BE2C (cell line): ENCODE measurements at regions not wholly inside any gene's neighbourhood (a gene's known extent, or its start where the extent isn't known, plus 50 kb on each side); places are given as distances from the start of the nearest gene placed in this dataset.

Source experiments
- DNase-seq: peaks from one replicate; pipeline ENCODE4 v3.0.0-alpha.2; 2020
- H3K27me3 ChIP-seq: fragments of 250-450 bp; sonication (Bioruptor Pico); 2 replicates; pipeline ENCODE4 v1.5.1; 2020; ENCODE audit warnings: mild to moderate bottlenecking
- H3K36me3 ChIP-seq: fragments of 250-450 bp; sonication (Bioruptor Pico); 2 replicates; pipeline ENCODE4 v1.5.1; 2020; ENCODE audit warnings: mild to moderate bottlenecking
- H3K4me1 ChIP-seq: fragments of 250-450 bp; sonication (Bioruptor Pico); 2 replicates; pipeline ENCODE4 v1.5.1; 2020
- H3K4me3 ChIP-seq: 2 replicates; pipeline ENCODE4 v1.5.1; 2011; ENCODE audit warnings: low read depth, low read length
- H3K9me3 ChIP-seq: fragments of 250-450 bp; sonication (Bioruptor Pico); 2 replicates; pipeline ENCODE4 v1.5.1; 2020
- TF ChIP-seq, protein P1 (sequence below): IDR thresholded peaks from 2 replicates; pipeline ENCODE4 v1.5.1; 2012; ENCODE audit warnings: mild to moderate bottlenecking, low read depth, low read length

DNA sequence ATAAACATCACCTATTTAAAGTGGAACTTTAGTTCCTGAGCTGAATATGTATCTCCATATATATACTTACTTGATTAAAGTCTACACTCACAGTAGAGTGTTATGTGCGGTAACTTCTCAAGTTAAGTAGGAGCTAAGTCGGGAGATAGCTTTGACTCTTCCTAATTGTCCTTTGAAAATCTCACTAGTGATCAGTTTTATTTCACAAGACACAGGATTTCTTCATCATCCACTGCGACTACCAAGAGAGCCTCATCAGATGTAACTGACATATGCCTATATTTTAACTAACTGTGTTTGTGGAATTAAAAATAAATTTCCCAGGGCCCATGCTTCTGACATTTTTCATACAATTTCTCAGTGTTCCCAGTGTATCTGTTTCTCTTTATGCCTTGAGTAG lies 1664.0 kb downstream of the EFNB2 start:
- Histone ChIP-seq H3K27me3 (no peaks in the 10 kb centered on the region), H3K36me3 (no peaks in the 10 kb centered on the region), H3K4me3 (no peak overlapping the region), H3K4me1 (no peaks in the 10 kb centered on the region; the same call in 1 of the 2 replicates), H3K9me3 (no peaks in the 10 kb centered on the region)
- TF ChIP-seq, protein P1, sequence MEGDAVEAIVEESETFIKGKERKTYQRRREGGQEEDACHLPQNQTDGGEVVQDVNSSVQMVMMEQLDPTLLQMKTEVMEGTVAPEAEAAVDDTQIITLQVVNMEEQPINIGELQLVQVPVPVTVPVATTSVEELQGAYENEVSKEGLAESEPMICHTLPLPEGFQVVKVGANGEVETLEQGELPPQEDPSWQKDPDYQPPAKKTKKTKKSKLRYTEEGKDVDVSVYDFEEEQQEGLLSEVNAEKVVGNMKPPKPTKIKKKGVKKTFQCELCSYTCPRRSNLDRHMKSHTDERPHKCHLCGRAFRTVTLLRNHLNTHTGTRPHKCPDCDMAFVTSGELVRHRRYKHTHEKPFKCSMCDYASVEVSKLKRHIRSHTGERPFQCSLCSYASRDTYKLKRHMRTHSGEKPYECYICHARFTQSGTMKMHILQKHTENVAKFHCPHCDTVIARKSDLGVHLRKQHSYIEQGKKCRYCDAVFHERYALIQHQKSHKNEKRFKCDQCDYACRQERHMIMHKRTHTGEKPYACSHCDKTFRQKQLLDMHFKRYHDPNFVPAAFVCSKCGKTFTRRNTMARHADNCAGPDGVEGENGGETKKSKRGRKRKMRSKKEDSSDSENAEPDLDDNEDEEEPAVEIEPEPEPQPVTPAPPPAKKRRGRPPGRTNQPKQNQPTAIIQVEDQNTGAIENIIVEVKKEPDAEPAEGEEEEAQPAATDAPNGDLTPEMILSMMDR = no peak
- DNase-seq = no peak

DNA sequence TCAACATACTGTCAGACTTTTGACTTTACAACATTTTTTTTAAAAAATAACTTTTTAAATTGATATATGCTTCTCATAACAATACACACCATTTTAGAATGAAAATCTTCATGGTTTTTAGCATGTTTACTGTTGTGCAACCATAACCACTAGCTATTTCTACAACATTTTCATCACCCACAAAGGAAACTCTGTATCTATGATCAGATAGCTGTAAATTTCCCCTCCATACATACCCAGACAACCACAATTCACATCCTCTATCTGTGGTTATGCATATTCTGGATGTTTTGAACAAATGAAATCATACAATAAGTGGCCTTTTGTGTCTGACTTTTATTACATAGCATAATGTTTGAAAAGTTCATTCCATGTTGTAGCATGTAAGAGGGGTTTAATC lies 1666.0 kb downstream of the EFNB2 start:
- Histone ChIP-seq H3K4me1 (no peaks in the 10 kb centered on the region; the same call in 1 of the 2 replicates), H3K9me3 (no peaks in the 10 kb centered on the region), H3K36me3 (no peaks in the 10 kb centered on the region), H3K27me3 (no peaks in the 10 kb centered on the region), H3K4me3 (no peak overlapping the region)
- TF ChIP-seq, protein P1 = no peak
- DNase-seq = no peak

- TF ChIP-seq, protein P1 = no peak
- Histone ChIP-seq H3K9me3 (no peaks in the 10 kb centered on the region), H3K4me1 (no peaks in the 10 kb centered on the region; the same call in 1 of the 2 replicates), H3K27me3 (no peaks in the 10 kb centered on the region), H3K36me3 (no peaks in the 10 kb centered on the region), H3K4me3 (no peak overlapping the region)
- DNase-seq = no peak
Measured at GRCh38 chr13:104868806-104869205, 1666.7 kb downstream of the EFNB2 start.

- Histone ChIP-seq H3K4me3 (no peak overlapping the region), H3K4me1 (no peaks in the 10 kb centered on the region), H3K36me3 (no peaks in the 10 kb centered on the region), H3K9me3 (no peaks in the 10 kb centered on the region), H3K27me3 (no peaks in the 10 kb centered on the region)
- DNase-seq = no peak
- TF ChIP-seq, protein P1 = no peak
Measured at GRCh38 chr13:104855581-104855980, 1679.9 kb downstream of the EFNB2 start.

- H3K36me3 ChIP-seq = no peaks in the 10 kb centered on the region
- H3K9me3 ChIP-seq = no peaks in the 10 kb centered on the region
- H3K4me1 ChIP-seq = no peaks in the 10 kb centered on the region
- H3K4me3 ChIP-seq = no peak overlapping the region
- TF ChIP-seq, protein P1 = no peak
- H3K27me3 ChIP-seq = no peaks in the 10 kb centered on the region
- no peak for DNase-seq
Measured at GRCh38 chr13:104854698-104855097, 1680.8 kb downstream of the EFNB2 start.

- no peaks in the 10 kb centered on the region for H3K36me3 ChIP-seq
- H3K9me3 ChIP-seq = no peaks in the 10 kb centered on the region
- no peak overlapping the region for H3K4me3 ChIP-seq
- DNase-seq = no peak
- TF ChIP-seq, protein P1 = no peak
- H3K27me3 ChIP-seq = no peaks in the 10 kb centered on the region
- H3K4me1 ChIP-seq = no peaks in the 10 kb centered on the region
Measured at GRCh38 chr13:104854007-104854406, 1681.5 kb downstream of the EFNB2 start.
